GM10248 (cell line): ENCODE measurements at regions not wholly inside any gene's neighbourhood (a gene's known extent, or its start where the extent isn't known, plus 50 kb on each side); places are given as distances from the start of the nearest gene placed in this dataset.

Experiments used
- CTCF ChIA-PET: fragments of 300-600 bp; sonication (Branson Sonifier 250); formaldehyde crosslinking; extraction: SDS; loops from one replicate; lab custom pipeline; 2021; ENCODE audit warnings: antibody characterized with exemption; lab: Yijun Ruan, JAX
- POLR2A ChIA-PET: fragments of 350-650 bp; sonication (Branson Sonifier 250); formaldehyde crosslinking; extraction: SDS; loops from one replicate; lab custom pipeline; 2020; ENCODE audit warnings: antibody characterized with exemption; lab: Yijun Ruan, JAX
- DNase-seq: peaks from one replicate; pipeline ENCODE4 v3.0.0; 2012; ENCODE audit errors: extremely low spot score
- CTCF ChIP-seq: IDR thresholded peaks from 2 replicates; pipeline ENCODE4 v1.5.1; 2012; ENCODE audit warnings: mild to moderate bottlenecking, low read depth; ENCODE audit errors: extremely low read depth, missing control alignments, control extremely low read depth

- ChIA-PET CTCF (interaction anchor here (1.9 kb wide), 1 partner anchor 8 kb away, joined by 6 read pairs; no protein-coding TSS in a partner anchor), POLR2A (no interaction called here)
- TF ChIP-seq CTCF = no peak
- DNase-seq = no peak
These were observed 412.8 kb downstream of the HNRNPD start for GRCh38 chr4:81960961-81961360.

GRCh38 chr4:81954271-81954670 lies 419.5 kb downstream of the HNRNPD start:
- DNase-seq = no peak
- TF ChIP-seq CTCF = no peak
- POLR2A ChIA-PET = no interaction called here
- CTCF ChIA-PET = no interaction called here

- TF ChIP-seq CTCF = no peak
- ChIA-PET CTCF (interaction anchor here (0.7 to 2.3 kb wide), 3 partner anchors 10 to 38 kb away, joined by 3 to 6 read pairs (median 3); no protein-coding TSS in a partner anchor), POLR2A (no interaction called here)
- DNase-seq = no peak
These were observed 421.8 kb downstream of the HNRNPD start for GRCh38 chr4:81951891-81952455.

GRCh38 chr4:81946996-81947395 lies 426.8 kb downstream of the HNRNPD start:
- DNase-seq = no peak
- no peak for TF ChIP-seq CTCF
- ChIA-PET CTCF (no interaction called here), POLR2A (no interaction called here)

GRCh38 chr4:81930506-81931238 lies 443.1 kb downstream of the HNRNPD start:
- DNase-seq = no peak
- ChIA-PET CTCF (interaction anchor here (1.2 kb wide), 1 partner anchor 12 kb away, joined by 3 read pairs; no protein-coding TSS in a partner anchor), POLR2A (no interaction called here)
- TF ChIP-seq CTCF = no peak

- ChIA-PET CTCF (interaction anchor here (1.2 kb wide), 1 partner anchor 456 kb away, joined by 5 read pairs; no protein-coding TSS in a partner anchor), POLR2A (no interaction called here)
- TF ChIP-seq CTCF = no peak
- DNase-seq = no peak
These were observed 450.7 kb downstream of the HNRNPD start for GRCh38 chr4:81923140-81923539.
